DMS 273 (cell line): ENCODE measurements at regions not wholly inside any gene's neighbourhood (a gene's known extent, or its start where the extent isn't known, plus 50 kb on each side); places are given as distances from the start of the nearest gene placed in this dataset.
"Not testable (repeated sequence)": the region's sequence is repeated elsewhere in the genome, so short reads cannot be mapped to it uniquely, and the experiment has no call there.

Experiments
- DNase-seq: peaks from one replicate; lab custom pipeline; 2025; ENCODE audit not compliant: unreplicated experiment; lab: John Stamatoyannopoulos, UW

DNA sequence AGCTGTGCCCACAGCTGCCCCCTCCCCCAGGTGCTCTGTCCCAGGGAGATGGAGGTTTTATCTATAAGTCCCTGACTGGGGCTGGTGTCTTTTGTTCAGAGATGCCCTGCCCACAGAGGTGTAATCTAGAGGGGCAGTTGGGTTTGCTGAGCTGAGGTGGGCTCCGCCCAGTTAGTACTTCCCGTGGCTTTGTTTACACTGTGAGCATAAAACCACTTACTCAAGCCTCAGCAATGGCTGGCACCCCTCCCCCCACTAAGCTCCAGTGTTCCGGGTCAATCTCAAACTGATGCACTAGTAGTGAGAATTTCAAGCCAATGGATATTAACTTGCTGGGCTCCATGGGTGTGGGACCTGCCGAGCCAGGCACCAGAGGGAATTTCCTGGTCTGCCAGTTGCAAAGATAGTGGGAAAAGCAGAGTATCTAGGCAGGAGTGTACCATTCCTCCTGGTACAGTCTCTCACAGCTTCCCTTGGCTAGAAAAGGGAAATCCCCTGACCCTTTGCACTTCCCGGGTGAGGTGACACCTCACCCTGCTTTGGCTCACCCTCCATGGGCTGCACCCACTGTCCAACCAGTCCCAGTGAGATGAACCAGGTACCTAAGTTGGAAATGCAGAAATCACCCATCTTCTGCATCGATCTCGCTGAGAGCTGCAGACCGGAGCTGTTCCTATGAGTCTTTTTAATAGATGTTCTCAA is 509.6 kb downstream of the TMEM38B start:
- DNase-seq: not testable (repeated sequence)

DNA sequence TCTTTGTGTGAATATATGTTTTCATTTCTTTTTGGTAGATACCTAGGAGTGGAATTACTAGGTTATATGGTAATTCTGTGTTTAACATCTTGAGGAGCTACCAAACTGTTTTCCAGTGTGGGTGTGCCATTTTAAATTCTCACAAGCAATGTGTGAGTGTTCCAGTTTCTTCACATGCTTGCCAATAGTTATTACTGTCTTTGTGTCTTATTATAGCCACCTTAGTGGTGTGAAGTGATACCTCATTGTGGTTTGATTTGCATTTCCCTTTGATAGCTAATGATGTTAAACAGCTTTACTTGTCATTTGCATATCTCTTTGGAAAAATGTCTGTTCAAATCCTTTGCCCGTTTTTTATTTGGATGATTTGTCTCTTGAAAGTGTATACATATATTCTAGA is 513.0 kb downstream of the TMEM38B start:
- no peak for DNase-seq

DNA sequence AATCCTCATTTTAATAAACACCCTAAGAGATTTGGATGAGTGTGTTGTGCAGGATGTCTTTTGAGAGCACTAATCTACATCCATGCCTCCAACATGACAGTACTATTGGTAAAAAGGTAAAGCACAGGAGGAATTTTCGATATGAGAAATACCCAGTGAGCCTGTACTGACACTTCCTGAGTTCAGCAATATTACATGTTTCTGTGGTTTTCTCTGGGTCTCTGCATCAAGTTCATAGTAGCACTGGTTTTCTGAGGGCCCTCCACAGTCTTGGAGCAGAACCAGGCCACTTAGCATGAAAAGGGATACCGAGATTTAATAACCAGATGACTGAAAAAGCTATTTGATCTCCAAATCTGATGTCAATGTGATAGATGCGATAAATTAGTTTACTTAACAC is 524.1 kb downstream of the TMEM38B start:
- no peak for DNase-seq

DNA sequence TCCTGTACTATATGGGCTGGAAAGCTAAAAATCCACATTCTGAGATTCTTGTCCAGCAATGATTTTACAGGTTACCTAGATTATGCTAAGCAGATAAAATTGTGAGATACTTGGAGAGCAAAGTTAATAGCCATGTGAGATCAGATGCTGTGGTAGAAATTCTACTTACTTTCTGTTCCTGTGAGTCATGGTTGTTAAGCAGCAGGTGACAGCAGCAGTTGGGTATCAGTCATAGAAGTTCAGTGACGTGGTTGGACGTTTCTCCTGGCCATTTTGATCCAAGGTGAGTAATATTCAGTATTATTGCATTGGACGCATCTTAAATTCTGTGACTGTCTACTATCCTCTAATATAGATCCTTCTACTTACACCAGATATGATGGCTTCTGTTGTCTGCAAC is 524.5 kb downstream of the TMEM38B start:
- no peak for DNase-seq

DNA sequence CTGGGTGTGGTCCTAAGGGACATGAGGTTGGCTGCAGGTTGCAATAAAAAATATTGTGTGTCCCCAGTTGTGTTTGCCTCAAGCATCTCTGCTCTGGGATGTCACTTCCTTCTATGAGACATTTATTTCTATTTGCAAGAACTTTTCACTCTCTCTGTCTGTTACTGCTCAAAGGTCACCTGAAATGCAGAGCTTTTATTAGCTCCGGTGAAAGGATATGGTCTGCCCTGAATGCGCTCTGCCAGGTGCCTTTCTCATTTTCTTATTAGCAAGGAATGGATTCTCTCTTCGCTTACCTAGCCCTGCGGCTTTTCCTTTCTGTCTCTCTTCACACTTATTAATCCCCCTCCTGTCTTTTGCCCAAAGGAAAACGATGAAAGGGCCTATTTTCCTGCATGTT is 526.1 kb downstream of the TMEM38B start:
- no peak for DNase-seq

DNA sequence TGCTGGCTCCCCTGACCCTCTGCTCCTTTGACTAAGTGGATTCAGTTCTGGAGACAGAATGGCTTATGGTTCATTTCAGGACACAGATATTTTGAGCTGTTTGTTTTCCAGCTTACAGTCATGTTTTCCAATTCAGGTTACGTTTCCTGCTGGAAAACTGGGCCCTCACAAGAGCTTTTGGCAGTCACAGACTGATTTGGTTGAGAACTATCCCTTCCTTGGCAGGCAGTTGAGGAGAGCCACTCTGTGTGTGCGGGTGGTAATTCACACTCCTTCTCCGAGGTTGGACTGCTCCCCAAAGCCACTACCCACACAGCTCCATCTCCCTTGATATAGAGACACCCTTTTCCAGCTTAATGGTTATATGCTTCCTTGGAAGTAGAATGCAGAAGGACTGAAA is 534.5 kb downstream of the TMEM38B start:
- DNase-seq: no peak

DNA sequence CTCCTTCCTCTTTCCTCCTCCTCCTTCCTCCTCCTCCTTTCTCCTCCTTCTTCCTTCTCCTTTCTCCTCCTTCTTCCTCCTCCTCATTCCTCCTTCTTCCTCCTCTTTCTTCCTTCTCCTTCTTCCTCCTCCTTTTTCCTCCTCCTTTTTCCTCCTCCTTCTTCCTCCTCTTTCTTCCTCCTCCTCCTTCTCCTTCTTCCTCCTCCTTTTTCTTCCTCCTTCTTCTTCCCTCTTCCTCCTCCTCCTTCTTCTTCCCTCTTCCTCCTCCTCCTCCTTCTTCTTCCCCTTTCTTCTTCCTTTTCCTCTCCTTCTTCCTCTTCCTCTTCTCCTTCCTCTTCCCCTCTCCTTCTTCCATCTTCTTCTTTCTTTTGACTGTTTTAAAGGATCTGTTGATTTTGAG is 538.8 kb downstream of the TMEM38B start:
- DNase-seq: no peak

DNA sequence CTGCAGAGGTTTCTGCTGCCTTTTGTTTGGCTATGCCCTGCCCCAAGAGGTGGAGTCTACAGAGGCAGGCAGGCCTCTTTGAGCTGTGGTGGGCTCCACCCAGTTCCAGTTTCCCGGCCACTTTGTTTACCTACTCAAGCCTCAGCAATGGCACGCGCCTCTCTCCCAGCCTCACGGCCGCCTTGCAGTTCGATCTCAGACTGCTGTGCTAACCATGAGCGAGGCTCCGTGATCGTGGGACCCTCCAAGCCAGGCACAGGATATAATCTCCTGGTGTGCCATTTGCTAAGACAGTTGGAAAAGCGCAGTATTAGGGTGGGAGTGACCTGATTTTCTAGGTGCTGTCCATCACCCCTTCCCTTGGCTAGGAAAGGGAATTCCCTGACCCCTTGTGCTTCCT is 566.6 kb downstream of the TMEM38B start:
- DNase-seq: not testable (repeated sequence)

DNA sequence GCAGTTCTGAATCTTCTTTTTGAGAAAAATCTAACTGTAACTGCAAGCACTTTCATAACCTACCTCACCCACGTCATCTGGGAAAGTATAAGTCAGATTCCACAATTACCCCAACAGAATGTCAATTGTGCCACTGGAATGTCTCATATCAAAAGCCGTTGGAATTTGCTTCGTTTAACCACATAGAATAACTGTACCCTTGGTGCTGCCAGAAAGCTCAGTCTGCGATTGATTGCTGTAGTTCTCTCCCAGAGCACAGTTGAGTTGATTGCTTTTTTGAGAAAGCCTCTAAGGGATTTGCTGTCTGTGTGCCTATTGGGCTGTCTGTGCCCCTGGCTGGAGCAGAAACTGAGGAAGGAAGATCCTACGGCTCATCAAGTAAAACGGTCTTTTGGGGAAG is 583.6 kb downstream of the TMEM38B start:
- no peak for DNase-seq

DNA sequence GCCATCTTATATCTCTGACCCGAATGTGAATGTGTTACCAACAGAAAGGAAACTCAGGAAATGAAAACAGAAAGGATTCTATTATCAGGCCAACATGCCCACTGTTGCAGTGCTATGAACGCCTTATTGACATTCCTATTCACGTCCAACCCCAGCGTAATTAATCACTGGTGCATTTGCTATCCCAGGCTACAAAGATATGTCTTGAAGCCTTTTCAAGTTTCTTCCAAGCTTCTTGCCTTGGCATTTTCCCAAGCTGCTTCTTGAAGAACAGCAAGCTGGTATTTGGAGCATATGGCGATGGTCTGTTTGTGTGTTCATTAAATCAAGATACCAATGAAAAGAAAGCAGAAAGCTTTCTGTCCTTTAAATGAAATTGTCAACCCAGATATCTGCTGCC is 579.2 kb upstream of the ZNF462 start:
- peak; percentile 39 for DNase-seq

DNA sequence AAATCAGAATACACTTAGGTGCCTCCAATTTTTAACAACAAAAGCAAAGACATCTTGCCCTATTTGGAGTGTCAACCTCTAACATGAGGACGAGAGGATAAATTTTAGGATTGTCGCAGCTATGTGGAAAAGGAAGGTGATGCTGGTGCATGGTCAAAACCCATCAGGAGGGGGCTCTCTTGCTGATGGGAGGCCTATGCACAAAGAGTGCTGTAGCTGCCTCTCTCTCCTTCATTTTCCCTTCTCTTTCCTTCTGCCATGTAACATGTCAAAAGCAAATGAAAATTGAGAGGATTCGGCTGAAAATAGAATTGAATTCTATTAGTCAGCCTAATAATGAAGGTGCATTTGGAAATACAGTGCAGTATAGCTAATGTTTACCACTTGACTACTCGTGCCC is 578.7 kb upstream of the ZNF462 start:
- peak; percentile 68 for DNase-seq

DNA sequence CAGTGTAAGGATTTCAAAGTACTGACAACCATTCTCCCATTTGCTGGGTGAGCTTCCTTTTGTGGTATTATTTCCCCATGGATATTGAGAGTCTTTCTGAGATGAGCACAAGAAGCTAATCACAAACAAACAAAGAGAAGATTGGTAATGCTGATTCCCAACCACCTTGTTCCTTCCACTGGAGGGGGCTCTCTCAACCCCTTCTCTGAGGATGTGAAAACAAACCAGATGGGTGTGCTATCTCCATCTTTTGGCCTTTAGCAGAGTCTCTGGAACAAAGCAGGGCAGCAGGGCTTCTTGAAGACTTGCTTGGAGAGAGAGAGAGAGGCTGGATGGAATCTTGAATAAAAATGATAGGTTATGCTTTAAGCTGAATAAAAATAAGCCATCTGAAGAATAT is 576.7 kb upstream of the ZNF462 start:
- peak; percentile 78 for DNase-seq

DNA sequence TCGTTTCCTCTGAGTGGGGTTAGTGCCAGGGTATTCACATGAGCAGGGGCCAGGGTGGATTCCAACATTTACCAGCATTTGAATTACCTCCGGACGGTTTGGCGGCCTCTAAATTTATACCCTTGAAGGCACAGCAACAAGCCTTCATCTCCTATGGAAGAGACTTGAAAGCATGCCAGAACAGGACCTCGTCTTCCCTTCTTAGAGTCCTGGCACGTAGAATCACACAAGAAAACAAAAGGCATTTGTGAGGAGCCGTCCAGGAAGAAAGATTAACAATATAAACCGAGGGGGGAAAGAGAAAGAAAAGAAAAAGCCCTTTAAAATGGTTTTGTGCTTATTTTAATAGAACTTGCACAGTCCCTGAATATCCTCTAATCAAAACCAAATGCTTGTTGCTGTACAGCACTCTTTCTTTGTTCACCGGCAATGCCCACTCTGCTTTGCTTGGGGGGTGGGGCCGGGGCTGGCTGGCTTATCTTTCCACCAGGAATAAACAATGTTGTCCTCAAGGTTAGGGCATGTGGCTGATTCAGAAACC is 575.8 kb upstream of the ZNF462 start:
- peak; percentile 41 for DNase-seq

DNA sequence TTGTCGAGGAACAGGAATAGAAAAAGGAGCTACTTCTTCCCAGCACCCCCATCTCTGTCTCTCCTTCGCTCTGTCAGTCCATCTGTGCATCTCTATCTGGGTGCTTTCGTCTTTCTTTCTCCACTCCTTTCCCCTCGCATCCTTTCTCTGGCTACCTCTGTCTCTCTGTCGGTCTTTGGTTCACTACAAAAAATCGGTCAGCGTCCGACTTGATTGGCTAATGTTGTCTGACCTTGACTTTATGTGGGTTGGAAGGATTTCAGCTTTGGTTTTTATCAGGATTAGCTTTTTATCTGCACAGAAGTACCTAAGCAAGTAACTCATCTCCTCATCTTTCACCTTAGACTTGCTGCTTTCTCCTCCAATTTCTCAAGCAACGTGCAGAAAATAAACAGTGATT is 575.2 kb upstream of the ZNF462 start:
- DNase-seq: no peak

DNA sequence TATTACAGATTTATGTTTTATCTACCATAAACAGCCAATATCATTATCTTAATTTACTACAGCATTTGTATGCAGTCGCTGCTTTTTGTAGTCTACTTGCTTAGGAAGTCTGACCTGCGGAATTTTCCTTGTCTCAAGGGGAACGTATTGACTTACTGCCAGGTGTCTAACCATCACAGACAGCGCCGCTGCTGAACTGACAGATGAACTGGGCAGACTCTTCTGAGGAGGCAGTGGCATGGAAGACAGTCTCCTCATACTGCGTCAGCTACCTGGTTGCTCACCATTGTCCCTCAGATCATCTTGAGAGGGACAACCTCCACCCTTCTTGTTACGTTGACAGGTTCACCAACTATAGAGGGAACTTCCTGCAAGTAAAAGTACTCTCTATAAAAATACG is 574.3 kb upstream of the ZNF462 start:
- DNase-seq: no peak

DNA sequence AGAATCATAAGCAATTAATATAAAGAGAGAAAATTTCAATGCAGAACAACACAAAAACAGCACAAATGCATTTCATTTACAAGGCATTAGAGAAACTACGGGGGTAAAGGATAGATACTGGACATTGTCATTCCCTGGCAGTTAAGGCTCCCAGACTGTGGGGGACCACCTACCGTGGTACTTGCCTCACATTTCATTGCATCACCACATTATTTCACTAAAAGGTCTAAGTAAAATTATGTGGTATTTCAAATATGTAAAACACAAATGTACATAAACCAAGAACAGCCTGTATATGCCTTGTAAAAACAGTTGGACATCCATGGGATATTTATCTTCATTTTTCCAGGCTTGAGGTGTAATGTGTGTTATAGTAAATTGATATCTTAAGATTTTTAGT is 571.2 kb upstream of the ZNF462 start:
- no peak for DNase-seq

DNA sequence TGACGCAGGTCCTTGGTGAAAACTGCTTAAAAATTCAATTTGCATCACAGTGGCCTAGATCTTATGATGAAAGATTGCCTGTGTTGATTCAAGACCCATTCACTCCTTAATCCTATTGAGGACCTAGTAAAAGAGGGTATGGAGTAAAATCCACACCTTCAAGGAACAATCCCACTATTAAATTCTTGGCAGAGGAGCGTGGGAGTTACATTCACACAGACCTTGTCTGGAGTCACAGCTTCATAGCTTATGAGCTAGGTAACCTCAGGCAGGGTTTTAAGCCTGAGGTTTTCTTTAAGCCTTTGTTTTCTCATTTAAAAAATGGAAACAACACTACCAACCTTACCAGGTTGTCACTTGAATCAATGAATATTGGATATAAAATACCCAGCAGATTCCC is 566.5 kb upstream of the ZNF462 start:
- no peak for DNase-seq

DNA sequence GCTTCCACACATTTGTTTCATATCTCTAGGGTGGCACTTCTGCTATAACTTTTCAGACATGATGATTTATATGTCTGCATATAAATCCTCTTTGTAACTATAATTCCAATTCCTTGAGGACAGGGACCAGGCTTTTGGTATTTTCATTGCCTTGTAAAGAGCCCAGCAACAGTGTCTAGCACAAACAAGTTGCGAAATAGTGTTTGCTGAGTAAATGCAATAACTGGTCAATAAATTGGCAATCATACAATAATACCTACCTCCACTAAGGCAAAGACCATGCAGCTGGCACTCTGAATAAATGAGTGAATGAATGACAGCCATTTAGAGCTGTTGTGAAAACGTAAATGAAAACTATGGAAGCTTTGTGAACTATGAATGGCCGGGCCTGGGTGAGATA is 564.0 kb upstream of the ZNF462 start:
- DNase-seq: no peak

DNA sequence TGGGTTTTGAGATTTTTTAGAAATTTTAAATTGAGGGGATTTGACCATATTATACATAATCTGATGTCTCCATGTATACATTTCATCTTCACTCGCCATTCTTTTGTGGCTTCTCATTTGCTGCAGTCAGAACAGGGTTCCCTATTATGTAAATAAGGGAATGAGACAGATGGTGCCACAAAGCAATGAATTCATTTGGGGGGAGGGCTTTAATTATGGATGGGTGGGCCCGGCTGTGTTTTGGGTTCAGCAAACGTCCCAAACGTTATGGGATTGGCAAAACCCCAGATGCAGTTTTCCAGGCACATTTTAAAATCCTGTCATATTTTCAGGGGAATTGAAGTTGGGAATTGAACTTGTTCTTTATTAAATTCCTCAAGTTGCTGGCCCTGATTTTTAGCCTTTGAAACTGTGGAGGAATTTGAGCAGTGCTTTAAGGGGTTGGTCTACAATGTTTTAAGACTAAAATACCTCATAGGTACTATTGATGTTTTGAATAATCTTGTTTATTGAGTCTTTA is 558.5 kb upstream of the ZNF462 start:
- peak; percentile 68 for DNase-seq

DNA sequence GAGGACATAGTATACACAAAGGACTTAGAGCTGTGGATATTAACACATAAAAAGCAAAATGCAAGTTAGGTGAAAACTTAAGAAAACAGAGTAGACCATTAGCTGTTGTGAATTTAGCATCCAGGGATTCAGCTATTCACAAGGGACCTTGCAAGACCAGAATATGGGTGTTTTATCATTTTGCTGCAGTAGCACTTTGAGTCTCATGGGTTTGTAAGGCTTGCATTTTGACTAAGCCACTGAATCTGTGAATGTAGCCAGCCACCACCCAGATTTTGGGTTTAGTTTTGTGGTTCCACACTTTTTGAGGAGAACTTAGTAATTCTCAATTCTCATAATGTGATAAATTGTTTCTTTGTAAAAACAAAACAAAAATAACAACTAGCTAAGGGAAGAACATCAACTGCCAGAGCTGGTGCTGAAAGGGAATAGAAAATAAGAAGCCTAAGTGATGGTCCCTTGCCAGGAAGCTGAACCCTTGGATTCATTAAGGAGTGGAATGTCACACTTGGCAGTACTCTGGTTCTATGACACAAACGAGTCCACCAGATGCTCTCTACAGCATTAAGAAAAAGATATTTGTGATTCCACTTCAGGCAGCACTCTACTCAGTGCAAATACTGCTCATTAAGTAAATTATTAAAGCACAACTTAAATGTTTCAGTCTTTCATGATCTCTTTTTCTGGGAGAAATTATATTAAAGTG is 557.4 kb upstream of the ZNF462 start:
- DNase-seq: peak; percentile 22

DNA sequence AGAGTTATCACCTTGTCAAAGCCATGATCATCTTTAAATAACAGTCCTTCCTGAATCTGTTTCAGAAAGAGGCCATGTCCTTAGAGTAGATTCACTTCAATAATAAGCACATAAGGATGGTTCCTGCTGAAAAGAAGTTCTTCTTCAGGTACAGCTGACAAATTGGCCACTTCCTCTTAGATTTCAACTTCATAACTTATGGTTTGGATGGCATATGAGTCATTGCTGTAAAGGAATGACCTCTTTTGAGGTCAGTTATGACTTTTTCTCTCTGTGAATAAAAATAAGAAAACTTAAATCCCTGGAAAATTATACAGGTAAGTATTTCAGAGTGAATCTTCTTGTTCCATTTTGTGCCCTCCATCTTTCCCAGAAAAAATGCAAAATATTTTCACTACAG is 555.3 kb upstream of the ZNF462 start:
- DNase-seq: no peak

DNA sequence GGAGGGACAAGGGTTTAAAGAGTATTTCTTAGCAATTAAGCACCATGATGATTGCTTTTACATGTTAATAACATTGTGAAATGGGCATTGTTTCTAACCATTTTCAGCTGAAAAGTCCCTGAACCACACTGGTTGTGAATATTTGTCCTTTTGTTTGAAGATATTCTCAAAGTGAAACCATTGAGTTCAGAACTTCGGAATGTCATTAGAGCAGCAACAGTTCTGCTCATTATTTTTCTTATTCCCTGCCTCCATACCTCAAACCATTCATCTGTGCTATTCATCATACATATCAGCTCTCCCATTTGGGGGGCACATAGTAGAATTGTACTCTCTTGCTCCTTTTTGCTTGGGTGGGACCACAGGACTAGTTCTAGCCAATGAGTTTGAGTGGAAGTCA is 553.0 kb upstream of the ZNF462 start:
- DNase-seq: no peak
